Left hindlimb (tissue), 1 donor: ENCODE measurements at regions not wholly inside any gene's neighbourhood (a gene's known extent, or its start where the extent isn't known, plus 50 kb on each side); places are given as distances from the start of the nearest gene placed in this dataset.
"Not testable (repeated sequence)": the region's sequence is repeated elsewhere in the genome, so short reads cannot be mapped to it uniquely, and the experiment has no call there.

Experiments
- DNase-seq: peaks from one replicate; pipeline ENCODE4 v3.0.0-alpha.2; 2018

DNA sequence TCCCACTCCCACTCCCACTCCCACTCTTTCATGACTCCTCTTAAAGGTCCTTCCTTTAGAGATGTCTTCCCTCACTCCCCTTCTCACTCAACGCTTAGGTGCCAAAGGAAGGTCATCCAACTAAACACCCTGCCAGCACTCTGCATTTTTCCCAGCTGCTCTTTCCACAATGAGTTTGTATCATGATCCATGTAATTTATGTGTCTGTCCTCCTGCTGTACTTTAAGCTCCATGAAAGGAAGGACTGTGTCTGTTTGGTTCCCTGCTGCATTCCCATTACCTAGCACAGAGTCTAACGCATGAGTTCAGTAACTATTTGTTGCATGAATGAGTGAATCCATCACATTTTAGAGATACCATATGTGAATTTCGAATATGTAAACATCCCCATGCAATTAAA, 252.7 kb downstream of the KIF20B start:
- no peak for DNase-seq

DNA sequence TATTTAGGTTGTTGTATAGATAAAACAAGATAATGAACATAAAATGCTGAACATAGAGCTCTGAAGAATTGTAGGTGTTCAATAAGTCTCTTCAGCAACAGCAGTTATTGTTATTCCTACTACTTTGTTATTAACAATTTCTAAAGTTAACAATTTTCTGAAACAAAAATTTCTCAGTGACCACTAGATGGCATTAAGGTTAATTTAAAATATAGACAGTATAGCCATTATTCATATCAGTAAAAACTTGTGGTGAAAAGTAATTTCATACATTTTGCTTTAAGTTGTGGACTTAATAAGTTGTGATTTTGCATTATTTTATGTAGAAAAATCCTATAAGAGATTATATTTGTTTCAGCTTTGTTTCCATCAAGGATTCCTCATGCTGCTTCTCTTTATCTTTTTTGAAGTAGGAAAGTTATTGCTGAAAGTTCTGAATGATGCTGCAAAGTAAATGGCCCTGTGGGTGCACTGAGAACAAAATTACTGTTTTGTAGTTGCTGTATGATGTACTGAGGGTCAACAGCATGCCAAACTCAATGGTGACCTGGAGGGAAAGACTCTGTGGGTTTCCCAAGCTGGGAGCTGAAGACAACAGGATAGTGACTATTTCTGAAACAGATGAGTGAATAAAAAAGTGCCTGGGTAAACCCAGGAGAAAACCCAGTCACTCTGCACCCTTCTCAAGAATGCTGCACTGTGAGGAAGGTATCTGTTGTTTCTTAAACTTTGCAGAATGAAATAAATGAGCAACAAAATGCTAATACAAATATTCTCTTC, 253.6 kb downstream of the KIF20B start:
- DNase-seq = no peak

DNA sequence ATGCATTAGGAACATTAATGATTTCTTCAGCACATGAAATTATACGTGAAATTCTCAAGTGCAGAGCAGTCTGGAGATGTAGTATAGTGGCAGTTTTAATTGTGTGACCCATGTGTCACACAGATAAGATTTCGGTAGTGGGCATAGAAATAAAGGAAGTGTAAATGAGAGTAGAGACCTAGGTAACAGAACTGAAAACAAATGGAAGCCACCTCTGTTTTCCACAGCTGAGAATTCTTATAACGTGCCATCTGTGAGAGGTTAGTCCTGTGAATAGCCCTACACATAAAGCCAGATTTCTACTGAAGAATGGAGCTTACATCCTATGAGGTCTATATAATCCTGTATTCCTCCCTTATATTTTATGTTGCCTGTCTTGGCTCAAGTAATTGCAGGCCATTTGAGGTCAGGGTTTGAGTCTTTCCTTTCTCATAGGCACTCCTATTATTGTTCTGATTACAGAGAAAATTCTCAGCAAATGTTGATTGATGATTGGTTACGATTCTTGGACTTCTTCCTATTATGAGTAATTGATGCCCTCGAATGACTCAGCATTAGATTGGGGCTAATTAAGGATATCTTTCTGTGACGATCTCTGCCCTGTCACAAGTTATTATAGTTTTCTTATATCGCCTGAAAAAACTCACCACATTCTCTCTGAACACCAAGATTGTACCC, 258.2 kb downstream of the KIF20B start:
- DNase-seq = no peak

DNA sequence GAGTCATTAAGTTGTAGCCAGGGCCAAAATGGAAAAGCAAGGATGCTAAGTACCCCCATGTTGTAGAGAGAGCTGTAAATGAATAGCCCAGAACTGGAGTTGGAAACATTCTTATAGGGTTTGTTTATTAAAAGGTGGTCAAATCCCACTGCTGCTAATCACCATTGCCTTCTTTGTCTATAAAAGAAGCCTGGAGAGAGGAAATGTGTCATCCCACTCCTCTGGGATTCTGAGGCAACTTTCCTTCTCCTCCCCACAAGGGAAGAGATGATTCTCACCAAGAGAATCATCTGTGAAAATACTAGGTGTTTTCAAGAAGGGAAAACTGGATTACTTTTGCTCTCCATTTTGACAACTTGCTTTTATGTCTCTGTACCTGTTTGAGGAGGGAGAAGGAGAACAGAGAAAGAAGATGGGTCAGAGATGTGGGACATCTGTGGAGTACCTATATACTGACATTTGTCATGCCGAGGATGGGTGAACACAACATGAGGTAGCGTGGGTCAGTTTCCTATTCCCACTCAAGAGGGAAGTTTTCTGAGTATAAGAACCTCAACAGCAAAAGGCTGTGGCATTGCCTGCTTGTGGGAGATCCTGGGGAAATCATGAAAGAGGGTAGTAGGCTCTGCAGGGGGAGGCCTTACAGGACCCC, 262.2 kb downstream of the KIF20B start:
- DNase-seq = no peak

DNA sequence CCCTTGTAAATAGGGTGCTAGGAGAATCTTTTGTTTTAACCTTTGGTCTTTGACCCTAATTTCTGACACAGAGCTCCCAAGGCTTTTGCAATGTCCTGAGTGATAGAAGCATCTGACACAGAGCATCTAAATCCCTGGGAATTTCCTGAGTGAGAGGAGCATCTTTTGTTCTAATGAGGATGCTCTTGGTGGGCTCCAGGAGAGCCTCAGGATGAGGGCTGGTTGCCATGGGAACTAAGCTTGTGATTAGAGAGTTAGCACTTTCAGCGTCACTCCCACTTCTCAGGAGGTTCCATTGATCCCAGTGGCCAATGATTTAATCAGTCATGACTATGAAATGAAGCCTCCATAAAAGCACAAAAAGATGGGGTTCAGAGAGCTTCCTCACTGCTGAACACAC, 264.8 kb downstream of the KIF20B start:
- DNase-seq = no peak

DNA sequence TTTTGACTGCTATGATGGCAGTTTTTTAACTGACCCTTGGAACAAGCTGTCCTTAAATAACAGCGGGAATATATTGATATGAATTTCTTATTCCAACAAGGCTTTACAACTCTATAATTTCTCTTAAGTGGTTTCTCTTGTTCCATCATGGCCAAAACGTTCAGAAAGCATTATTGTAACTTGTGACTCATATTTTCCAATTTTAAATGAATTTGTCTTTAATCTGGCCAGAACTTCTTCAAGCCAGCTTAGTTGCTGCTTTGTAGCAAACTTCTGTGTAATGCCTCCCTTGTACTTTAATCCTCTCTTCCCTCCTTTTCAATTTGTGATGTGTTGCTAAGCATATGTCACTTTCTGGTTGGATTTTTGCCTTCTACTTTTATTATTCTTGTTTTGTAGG, 271.9 kb downstream of the KIF20B start:
- no peak for DNase-seq

DNA sequence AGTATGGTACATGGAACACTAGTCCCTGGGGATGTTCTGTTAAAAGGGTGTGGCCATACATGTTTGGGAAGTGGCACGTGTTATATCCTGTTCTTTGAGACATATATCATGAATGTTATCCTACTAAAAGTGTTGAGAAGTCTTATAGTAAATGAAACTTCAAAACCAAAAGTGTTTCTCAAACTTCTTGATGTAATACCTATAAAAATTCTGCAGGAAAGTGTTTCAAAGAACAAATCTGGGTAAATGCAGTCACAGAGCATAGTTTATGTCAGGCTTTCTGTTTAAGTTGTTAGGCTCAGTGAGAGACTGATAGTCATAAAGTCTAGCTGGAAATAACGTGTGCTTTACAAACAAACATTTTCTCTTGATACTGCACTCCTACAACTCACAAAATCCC, 273.7 kb downstream of the KIF20B start:
- no peak for DNase-seq

DNA sequence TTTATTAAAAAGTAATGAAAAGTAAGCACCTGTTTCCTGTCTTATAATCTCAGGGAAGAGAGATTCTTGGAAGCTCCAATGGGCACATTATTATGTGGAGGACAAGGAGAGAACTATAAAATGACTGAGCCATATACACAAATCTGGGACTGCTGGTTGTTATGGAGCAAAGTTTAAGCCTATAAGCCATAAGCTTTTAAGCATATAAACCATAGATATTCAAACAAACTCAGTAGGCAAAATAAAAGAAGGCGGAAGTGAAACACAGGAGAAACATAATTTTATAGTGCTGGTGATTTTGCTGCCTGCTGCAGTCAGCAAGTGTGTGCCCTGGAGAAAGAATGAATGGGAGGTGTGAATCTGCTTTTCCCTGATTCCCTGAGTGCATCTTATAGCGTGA, 274.4 kb downstream of the KIF20B start:
- DNase-seq = no peak

DNA sequence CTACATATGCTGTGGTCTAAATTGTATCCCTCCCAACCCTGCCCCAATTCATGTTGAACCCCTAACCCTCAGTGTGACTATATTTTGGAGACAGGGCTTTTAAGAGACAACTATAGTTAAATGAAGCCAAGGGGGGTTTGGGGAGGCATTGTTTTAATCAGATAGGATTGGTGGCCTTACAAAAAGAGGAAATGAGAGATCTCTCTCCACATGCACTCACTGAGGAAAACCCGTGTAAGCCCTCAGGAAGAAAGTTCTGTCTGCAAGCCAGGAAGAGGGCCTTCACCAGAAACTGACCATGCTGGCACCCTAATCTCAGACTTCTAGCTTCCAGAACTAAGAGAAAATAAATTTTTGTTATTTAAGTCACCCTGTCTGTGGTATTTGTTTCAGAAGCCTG, 276.7 kb downstream of the KIF20B start:
- DNase-seq = no peak

DNA sequence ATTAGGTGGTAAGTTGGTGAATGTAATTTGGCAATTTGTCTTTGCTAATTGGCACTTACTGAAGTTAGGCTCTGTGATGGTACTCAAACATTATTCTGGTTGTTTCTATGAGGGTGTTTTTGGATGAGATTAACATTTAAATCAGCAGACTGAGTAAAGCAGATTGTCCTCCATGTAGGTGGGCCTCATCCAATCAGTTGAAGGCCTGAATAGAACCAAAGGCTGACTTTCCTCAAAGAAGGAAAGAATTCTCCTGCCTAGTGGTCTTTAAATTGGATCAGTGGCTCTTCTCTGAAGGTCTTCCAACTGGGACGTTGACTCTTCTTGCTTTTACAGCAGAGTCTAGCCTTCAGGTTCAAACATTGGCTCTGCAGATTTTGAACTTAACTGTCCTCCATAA, 278.3 kb downstream of the KIF20B start:
- DNase-seq = no peak

DNA sequence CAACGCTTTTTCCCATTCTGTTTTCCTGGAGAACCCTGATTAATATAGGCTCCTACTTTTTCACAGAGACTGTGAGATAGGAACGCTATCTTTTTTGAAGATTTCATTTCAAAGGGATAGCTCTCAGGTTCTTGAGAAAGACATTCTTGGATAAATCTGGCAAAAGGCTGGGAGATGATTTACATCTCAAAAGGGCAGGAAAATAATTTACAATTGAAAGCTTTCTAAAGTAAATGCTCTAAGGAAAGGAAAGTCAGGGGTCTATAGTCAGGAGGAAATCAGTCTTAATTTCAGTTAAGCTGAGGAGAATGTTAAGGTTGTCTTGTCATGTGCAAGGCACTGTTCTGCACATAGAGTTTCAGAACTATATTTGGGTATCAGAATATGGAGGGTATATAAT, 278.8 kb downstream of the KIF20B start:
- DNase-seq = no peak

DNA sequence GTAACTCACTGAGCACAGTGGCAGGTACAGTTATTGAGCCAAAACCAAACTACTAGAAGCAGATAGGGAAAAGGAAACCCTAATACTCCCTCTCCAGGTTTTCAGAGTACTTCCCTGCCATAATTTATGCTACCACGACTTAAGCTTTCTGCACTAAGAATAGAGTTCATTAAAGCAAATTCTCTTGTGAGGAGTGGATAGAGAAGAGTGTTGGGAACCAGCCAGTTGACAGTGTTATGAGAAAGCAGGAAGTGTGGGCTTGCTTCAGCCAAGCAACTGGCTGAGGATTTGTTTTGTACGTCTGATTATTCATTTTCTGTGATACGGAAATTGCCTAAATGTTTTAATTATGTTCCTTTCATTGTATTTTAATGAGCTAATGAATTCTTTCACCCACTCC, 280.5 kb downstream of the KIF20B start:
- DNase-seq = no peak

DNA sequence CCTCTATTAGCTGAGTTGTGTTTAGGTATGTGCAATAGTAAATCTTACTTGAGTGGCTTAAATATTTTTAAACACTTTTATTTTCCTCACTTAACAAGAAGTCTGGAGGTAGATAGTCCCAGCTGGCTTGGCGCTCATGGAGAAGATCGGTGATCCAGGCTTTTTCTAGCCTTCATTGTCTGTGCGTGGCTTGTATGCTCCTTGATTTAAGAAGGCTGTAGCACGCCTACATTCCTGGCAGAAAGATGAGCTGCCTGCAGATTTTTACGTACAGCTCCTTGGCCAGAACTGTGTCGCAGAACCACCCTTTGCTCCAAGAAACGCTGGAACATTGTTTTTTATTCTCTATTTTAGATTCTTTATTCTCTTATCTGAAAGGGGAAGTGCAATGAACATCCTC, 284.1 kb downstream of the KIF20B start:
- DNase-seq = no peak

DNA sequence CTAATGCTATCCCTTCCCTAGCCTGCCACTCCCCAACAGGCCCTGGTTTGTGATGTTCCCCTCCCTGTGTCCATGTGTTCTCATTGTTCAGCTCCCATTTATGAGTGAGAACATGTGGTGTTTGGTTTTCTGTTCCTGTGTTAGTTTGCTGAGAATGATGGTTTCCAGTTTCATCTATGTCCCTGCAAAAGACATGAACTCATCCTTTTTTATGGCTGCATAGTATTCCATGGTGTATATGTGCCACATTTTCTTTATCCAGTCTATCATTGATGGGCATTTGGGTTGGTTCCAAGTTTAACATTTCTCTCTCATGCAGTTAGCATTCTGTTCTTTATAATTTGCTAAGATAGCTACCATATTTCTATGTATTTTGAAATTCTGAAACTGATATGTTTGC, 287.0 kb downstream of the KIF20B start:
- DNase-seq = not testable (repeated sequence)

DNA sequence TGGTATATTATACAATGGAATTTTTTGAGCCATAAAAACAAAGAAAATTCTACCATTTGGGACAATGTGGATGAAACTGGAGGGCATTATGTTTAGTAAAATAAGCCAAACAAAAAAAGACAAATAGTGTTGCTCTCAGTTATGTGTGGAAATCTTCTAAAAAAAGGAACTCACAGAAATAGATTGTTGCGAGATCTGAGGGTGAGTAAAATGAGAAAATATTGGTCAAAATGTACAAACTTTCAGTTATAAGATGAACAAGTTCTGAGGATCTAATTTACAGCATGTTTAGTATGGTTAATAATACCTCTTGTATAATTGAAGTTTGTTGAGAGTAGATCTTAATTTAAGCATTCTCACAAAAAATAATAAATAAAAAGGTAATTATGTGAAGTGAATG, 291.2 kb downstream of the KIF20B start:
- no peak for DNase-seq

DNA sequence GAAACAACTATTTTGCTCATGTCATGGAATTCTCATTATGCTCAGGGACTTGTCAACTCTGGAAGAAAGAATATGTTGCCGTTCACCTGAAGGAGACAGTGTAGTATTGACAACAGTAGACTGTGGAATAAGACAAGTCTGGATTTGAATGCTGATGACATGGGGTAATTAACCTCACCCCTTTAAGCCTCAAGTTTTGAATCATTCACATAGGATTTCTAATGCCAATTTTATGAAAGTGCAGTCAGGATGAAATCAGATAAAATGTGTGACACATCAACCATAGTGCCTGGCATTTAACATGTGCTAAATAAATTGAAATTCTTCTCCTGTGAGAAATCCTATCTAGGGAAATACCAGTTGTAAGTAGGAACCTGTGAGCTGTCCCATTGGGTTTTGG, 305.8 kb downstream of the KIF20B start:
- no peak for DNase-seq

DNA sequence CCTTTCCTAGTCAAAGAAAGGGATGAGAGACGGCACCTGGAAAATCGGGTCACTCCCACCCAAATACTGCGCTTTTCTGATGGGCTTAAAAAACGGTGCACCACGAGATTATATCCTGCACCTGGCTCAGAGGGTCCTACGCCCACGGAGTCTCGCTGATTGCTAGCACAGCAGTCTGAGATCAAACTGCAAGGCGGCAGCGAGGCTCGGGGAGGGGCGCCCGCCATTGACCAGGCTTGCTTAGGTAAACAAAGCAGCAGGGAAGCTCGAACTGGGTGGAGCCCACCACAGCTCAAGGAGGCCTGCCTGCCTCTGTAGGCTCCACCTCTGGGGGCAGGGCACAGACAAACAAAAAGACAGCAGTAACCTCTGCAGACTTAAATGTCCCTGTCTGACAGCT, 309.9 kb downstream of the KIF20B start:
- not testable (repeated sequence) for DNase-seq

DNA sequence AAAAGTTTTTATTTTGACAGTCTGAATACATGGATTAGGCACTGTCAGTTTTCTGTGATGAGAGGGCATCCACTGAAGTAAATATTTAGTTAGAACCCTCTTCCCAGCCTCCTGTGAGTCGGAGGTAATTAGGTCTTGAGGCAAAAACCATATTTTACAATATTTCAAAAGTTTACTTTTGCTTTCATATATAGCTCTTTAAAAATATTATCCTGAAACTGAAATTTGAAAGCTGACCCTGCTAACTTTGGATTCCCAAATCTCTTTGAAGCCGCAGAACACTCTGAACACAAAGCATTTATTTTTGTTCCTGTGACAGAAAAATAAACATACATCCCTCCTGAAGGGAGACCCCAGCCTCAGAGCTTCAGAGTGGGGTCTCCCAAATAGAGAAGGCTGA, 317.4 kb downstream of the KIF20B start:
- no peak for DNase-seq

DNA sequence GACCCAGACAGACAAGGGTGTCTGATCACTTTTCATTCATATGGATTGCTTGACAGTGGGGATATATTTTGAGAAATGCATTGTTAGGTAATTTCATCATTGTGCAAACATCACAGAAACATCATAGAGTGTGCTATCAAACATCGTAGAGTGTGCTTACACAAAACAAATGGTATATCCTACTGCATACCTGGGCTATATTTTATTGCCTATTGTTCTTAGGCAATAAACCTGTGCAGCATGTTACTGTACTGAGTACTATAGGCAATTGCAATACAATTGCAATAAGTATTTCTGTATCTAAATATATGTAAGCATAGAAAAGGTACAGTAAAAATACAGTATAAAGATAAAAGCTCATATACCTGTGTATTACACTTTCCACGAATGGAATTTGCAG, 319.1 kb downstream of the KIF20B start:
- no peak for DNase-seq

DNA sequence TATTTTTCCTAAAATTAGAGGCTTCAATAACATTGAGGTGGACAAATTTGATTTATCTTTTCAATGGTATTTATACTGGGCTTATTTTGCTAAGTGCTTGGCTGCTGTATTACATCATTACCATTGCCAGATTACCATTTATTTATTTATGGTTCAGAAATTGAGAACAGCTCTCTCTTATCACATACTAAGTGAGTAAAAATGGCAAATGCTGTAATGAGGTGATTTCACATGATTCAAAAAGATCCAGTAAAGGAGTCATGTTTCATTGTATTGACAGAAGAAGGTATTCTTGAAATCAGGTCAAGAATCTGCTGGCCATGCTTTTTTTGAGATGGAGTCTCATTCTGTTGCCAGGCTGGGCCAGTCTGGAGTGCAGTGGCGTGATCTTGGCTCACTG, 322.6 kb downstream of the KIF20B start:
- no peak for DNase-seq

DNA sequence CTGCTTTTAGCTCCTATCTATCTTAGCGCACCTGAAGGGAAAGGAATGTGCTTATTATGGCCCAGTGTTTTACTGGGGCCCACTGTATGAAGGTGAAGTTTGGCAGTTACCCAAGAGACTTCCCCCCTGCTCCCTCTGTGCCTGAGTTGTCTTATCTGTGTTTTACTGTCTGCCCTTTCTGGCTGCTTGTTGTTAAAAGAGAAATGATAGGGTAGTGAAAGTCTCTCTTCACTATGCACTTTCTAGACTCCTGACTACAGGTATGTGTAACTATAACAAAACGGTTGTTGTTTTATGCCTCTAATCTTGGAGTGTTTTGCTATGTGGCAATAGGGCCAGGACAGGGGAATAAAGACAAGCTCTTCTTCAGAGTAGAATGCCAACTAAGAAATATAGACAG, 326.9 kb downstream of the KIF20B start:
- no peak for DNase-seq

DNA sequence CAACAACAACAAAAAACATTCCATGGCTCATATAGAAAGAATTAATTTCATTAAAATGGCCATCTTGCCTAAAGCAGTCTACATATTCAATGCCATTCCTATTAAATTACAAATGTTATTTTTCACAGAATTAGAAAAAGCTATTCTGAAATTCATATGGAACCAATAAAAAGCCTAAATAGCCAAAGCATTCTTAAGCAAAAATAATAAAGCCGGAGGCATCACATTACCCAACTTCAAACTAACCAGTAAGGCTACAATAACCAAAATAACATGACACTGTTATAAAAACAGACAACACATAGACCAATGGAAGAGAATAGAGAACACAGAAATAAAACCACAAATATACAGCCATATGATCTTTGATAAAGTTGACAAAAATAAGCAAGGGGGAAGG, 330.4 kb downstream of the KIF20B start:
- no peak for DNase-seq

DNA sequence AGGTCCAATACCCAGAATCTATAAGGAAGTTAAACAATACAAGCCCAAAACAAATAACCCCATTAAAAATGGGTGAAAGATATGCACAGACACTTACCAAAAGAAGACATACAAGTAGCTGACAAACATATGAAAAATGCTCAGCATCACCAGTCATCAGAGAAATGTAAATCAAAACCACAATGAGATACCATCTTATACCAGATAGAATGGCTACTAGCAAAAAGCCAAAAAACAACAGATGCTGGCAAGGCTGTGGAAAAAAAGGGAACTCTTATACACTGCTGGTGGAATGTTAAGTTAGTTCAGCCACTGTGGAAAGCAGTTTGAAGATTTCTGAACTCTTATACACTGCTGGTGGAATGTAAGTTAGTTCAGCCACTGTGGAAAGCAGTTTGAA, 331.1 kb downstream of the KIF20B start:
- DNase-seq = no peak

DNA sequence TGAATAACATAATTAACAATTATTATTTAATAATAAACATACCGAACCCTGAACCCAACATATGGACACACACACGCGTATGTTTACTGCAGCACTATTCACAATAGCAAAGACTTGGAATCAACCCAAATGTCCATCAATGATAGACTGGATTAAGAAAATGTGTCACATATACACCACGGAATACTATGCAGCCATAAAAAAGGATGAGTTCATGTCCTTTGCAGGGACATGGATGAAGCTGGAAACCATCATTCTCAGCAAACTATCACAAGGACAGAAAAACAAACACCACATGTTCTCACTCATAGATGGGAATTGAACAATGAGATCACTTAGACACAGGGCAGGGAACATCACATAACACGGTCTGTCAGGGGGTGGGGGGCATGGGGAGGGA, 333.5 kb downstream of the KIF20B start:
- not testable (repeated sequence) for DNase-seq
